TTC549 (cell line): ENCODE measurements at regions not wholly inside any gene's neighbourhood (a gene's known extent, or its start where the extent isn't known, plus 50 kb on each side); places are given as distances from the start of the nearest gene placed in this dataset.
A peak's percentile ranks its signal among the peaks of the same experiment; 100 is the strongest.

Experiments
- FAIRE-seq: peaks from 2 replicates; lab custom pipeline; 2012; peaks lifted over from hg19 to GRCh38; lab: Jason Lieb, UNC

DNA sequence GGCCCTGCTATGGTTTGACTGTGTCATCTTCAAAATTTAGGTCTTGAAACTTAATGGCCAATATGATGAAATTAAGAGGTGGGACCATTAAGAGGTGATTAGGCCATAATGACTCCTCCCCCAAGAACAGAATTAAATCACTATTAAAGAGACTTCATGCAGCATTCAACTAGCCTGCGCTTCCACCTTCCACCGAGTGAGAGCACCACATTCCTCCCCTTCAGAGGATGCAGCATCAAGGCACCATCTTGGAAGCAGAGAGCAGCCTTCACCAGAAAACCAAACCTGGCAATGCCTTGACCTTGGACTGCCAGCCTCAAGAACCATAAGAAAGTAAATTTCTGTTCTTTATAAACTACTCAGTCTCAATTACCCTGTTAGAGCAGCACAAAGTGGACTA, 371.1 kb upstream of the NFE2L3 start:
- no peak for FAIRE-seq

DNA sequence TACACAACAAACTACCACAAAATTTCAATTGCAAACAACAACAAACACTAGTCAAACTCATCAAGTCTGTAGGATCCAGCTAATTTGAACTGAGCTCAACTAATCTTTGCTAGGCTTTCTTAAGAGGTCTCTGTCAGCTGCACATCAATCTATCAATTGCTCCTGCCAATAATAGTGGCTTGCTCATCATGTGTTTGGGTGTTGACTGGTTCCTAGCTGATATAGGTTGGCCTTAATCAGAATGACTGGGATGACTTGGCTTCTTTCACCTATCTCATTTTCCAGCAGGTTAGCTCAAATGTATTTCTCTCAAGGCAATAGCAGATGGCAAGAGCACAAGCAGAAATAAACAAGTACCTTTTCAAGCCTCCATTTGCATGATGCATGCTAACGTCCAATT, 370.3 kb upstream of the NFE2L3 start:
- no peak for FAIRE-seq

DNA sequence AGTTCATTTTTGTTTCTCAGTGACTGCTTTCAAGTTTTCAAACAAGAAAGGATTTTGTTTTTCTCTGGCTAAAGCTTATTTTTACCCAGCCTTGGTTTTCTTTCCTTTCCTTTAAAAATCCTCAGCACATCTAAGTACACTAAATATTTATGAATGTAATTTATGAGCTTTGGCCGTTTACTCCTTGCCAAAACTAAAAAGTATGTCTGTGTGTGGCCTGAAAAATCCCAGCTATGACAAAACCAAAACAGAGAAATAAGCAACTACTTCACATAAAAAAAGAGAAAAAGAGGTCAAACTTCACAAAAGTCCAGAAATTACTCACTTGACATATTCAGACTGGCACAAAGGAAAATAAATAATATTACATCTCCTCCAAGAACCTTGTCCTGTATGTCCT, 365.1 kb upstream of the NFE2L3 start:
- peak; percentile 53 for FAIRE-seq

DNA sequence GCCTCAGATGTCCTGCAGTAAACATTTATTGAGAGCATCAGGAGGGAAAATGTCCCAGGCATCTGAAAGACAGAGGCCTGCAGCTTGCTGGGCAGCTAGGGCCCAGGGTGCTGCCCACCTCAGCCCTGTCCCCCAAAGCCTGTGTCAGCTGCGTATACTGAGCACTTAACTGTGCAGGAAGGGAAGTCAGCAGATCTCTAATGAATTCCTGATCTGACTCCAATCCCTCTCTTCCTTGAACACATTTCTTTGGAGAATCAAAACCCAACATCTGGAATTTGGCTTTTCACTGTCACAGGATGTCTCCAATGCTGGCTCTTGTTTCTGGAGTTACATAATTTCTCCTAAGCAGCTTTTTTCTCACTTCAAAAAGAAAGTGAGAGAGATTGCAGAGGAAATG, 364.7 kb upstream of the NFE2L3 start:
- no peak for FAIRE-seq

GRCh38 chr7:25788371-25788770, 363.6 kb upstream of the NFE2L3 start:
- no peak for FAIRE-seq

DNA sequence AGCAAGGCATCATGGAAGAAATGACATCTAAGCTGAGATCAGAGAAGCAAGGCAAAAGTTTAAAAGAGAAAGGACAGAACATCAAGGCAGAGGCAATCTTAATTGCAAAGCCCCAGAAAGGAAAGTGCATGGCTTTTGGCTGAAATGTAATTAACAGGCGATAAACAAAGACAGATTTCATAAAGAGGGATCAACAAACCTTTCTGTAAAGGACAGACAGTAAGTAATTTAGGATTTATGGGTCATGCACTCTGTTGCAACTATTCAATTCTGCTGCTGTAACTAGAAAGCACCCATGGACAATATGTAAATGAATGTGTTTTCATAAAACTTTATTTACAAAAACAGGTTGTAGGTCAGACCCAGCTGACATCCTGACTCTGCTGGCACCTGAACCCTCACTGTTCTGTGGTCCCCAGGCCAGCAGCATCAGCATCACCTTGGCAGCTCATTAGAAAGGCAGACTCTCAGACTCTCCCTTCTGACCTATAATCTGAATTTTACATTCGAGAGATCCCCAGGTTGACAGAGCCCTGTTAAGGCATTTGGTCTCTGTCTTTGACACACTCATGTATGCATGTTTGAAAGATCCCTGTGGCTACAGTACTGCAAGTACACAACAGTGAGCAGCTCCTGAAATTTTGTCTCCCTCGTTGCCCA, 362.9 kb upstream of the NFE2L3 start:
- FAIRE-seq, result no peak

DNA sequence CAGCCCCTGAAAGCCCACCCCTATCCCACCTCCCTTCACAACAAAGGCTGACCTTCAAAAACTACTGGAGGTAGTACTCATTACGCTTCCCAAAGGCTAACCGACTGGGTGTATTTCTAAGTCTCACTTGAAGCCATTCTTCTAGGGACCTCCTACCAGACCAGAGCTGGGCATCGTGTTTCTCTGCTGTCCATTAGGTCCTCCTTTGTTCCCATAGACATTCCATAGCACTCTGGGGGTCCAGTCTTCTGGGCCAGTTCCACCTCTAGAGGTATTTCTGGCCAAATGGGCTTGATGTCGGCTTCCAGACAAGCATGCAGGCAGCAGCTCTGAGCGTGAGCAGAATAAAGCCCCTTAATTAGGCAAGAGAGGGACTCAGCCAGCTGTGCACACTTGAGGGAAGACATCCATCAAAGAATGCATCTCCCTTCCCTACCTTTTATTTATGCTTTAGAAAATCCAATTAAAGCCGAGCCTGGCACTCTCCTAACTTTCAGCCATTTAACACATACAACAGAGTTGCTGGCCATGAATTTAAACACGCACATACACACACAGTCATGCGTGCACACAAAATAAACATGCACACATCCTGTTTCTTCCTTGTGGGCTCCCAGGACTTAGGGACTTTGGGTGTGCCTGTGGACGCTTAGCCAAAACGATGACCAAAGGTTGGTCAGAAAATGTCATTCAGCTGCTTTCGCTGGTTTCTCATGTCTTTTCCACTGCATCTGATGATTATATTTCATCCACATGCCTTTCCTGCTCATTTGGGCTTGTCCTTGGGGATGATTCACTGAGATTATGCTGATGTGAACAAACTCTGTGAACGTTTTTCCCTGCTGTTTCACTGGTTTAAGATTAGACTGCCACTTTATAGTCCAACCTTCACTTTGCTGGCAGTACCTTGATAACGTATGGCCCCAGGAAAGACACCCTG, 362.0 kb upstream of the NFE2L3 start:
- no peak for FAIRE-seq

DNA sequence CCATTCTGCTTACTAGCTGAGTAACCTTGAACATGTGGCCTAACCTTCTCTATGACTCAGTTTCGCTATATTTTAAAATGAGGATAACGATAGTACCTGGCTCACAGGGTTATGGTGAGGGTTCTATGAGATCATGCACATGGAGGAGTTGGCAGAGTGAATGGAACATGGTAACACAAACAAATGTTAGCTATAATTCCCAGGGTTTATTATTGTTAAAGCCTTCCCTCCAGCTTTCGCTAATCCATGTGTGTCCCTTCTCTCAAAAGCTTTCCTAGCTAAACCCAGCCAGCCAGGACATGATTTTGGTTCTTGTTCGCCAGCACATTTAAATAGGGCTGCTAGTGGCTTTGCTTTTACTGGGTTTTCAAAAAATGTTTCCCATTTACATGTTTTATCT, 361.0 kb upstream of the NFE2L3 start:
- FAIRE-seq, result no peak

DNA sequence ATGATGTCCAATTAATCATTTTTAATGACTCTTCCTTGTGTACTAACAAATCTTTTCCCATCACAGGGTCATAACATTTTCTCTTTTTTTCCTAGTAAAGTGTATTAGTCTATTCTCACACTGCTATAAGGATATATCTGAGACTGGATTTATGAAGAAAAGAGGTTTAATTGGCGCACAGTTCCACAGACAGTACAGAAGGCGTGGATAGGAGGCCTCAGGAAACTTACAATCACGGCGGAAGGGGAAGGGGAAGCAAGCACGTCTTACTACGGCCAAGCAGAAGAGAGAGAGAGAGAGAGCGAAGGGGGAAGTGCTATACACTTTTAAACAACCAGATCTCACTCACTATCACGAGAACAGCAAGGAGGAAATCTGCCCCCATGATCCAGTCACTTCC, 359.4 kb upstream of the NFE2L3 start:
- FAIRE-seq, result no peak

GRCh38 chr7:25795824-25796235, 356.2 kb upstream of the NFE2L3 start:
- no peak for FAIRE-seq

DNA sequence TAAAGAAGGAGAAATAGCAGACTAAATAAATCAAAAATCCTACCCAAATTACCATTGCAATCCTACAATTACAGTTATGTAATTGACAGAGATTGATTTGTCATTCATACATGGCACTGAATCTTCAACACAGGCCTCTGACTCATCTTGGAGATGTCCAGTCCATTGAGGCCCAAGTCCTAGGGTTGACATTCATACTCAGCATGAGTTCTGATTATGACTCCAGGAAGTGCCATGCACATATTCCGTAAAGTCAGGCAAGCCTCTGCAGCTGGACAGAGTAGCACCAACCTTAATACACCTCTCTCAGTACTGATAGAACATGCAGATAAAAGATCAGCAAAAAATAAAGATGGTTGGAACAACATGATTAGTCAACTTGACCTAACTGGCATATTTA, 353.7 kb upstream of the NFE2L3 start:
- no peak for FAIRE-seq

DNA sequence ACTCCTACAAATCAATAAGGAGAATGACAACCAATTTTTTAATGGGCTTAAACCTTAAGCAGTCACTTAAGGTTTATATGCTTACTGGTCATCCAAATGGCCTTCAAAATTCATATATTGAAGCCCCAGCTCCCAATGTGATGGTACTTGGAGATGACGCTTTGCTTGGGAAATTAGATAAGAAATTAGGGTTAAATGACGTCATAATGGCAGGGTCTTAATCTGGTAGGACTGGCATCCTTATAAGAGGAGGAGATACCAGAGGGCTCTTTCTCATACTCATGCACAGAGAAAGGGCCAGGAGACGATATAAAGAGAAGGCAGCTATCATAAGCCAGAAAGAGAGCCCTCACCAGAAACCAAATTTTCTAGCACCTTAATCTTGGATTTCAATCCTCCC, 350.8 kb upstream of the NFE2L3 start:
- no peak for FAIRE-seq

DNA sequence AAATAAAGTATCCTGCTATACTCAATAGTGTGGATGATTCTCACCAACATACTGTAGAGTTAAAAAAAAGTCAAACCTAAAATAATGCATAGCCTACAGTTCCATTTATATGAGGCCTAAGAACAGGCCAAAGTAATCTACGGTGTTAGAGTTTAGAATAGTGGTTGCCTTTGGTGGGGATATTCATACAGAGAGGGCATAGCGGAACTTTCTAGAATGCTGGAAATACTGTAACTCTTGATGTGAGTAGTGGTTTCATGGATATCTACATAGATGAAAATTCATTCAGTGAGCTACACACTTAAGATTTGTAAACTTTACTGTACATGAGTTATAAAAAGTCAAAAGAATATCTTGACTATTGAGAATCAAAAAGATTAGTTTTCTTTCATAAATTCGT, 349.9 kb upstream of the NFE2L3 start:
- no peak for FAIRE-seq

- FAIRE-seq, result peak; percentile 23
These were observed 349.5 kb upstream of the NFE2L3 start for GRCh38 chr7:25802473-25802872.

DNA sequence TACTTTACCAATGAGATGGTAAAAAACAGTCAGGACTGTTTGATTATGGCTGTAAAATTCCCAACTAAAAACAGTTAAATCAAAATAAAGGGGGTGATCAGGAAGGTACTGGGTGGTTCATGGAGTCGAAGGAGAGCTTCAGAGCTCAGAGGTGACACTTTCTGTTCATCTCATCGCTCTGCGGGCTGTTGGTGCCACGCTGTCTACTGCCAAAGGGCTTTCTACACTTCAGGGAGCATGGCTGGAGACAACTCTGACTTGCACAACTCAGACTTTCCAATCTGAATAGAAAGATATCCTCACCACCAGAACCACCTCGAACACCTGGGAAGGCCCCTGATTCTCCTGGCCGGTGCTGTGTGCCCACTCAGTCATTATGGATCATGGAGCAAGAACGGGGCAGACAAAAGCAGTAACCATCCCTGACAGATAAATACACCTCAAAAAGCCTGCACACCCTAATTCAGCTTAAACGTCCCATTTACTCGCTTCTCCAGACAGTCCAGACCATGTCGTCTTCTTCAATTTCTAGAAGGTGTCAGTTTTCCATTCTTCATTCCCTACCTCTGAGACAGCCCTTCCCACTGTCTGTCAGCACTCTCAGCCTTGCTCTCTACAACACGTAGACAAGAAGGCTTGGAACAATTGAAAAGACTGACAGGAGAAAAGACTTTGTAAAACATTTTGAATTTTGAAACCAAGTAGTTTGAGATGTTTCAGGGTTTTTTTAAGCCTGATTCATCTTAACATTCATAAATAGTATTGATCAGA, 348.7 kb upstream of the NFE2L3 start:
- FAIRE-seq, result peak; percentile 77

DNA sequence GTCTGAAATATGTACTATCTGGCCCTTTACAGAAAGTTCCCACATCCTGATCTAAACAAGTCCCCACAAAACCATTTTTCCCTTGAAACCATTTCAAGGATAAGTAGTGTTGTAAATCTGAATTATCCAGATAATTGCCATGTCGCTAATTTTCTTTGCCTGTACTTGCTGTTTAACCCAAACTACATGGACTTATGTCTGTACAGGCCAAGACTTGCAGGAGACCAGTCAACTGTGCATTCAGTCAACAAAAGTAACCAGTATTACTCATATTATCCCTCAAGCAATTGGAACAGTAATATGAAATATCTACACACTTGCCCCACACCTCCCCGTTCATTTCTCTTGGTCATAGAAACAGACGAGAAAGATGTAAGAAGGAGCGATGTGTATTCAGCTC, 347.8 kb upstream of the NFE2L3 start:
- peak; percentile 88 for FAIRE-seq

GRCh38 chr7:25805027-25805687, 346.8 kb upstream of the NFE2L3 start:
- FAIRE-seq, result peak; percentile 95

- no peak for FAIRE-seq
These were observed 344.8 kb upstream of the NFE2L3 start for GRCh38 chr7:25807086-25807611.

GRCh38 chr7:25809441-25809840, 342.6 kb upstream of the NFE2L3 start:
- FAIRE-seq, result no peak

GRCh38 chr7:25812086-25812850, 339.7 kb upstream of the NFE2L3 start:
- no peak for FAIRE-seq

- peak; percentile 5 for FAIRE-seq
These were observed 338.6 kb upstream of the NFE2L3 start for GRCh38 chr7:25813381-25813780.
